GM12875 (cell line): ENCODE measurements at regions not wholly inside any gene's neighbourhood (a gene's known extent, or its start where the extent isn't known, plus 50 kb on each side); places are given as distances from the start of the nearest gene placed in this dataset.

ENCODE experiments used
- H3K4me3 ChIP-seq: one replicate; pipeline ENCODE4 v1.5.1; 2011; ENCODE audit warnings: low read depth, low read length, control low read depth
- TF ChIP-seq, protein P1 (sequence below): IDR thresholded peaks from 2 replicates; pipeline ENCODE4 v1.5.1; 2011; ENCODE audit warnings: low read depth, mild to moderate bottlenecking, control low read depth, inconsistent platforms, low read length, moderate library complexity, borderline replicate concordance; ENCODE audit not compliant: insufficient read depth

DNA sequence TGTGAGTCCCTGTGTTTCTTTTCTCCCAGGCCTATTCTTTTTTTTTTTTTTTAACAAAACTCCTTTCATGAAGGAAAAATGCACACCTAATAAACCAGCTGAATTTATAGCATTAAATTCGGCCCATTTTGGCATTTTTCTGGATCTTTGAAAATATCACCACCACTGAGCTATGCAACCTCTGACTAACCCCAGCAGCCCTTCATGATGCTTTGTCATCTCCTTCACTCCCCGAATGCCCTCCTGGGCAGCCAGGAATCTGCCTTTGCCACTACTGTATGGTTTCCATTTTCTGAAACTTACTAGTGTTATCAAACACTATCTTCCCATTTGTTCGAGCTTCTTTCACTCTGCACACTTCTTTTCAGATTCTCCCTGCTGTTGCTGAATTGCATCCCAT, 97.9 kb downstream of the ZNF280B start:
- TF ChIP-seq, protein P1, sequence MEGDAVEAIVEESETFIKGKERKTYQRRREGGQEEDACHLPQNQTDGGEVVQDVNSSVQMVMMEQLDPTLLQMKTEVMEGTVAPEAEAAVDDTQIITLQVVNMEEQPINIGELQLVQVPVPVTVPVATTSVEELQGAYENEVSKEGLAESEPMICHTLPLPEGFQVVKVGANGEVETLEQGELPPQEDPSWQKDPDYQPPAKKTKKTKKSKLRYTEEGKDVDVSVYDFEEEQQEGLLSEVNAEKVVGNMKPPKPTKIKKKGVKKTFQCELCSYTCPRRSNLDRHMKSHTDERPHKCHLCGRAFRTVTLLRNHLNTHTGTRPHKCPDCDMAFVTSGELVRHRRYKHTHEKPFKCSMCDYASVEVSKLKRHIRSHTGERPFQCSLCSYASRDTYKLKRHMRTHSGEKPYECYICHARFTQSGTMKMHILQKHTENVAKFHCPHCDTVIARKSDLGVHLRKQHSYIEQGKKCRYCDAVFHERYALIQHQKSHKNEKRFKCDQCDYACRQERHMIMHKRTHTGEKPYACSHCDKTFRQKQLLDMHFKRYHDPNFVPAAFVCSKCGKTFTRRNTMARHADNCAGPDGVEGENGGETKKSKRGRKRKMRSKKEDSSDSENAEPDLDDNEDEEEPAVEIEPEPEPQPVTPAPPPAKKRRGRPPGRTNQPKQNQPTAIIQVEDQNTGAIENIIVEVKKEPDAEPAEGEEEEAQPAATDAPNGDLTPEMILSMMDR, result no peak
- no peak overlapping the region for H3K4me3 ChIP-seq

DNA sequence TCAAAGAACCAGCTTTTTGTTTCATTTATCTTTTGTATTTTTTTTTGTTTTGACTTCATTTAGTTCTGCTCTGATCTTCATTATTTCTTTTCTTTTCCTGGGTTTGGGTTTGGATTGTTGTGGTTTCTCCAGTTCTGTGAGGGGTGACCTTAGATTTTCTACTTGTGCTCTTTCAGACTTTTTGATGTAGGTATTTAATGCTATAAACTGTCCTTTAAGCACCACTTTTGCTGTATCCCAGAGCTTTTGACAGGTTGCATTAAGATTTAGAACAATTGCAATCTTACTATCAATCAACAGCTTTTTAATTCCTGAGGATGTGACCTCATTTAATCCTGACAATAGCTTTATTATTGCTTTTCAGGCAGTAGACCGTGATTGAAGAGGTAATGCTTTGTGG, 94.3 kb downstream of the ZNF280B start:
- TF ChIP-seq, protein P1, result no peak

GRCh38 chr22:22417495-22418162, 90.9 kb downstream of the ZNF280B start:
- no peak overlapping the region for H3K4me3 ChIP-seq
- TF ChIP-seq, protein P1, result no peak

More for the DNA sequence above, 94.3 kb downstream of the ZNF280B start:
- no peak overlapping the region for H3K4me3 ChIP-seq

DNA sequence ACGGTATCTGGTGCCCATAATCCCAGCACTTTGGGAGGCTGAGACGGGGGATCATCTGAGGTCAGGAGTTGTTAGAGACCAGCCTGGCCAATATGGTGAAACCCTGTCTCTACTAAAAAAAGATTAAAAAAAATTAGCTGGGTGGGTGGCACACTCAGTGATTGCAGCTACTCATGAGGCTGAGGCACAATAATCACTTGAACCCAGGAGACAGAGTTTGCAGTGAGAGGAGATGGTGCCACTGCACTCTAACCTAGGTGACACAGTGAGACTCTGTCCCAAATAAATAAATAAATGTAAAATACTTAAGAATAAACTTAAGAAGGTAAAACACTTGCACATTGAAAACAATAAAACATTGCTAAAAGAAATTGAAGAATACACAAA, 90.4 kb downstream of the ZNF280B start:
- H3K4me3 ChIP-seq, result no peak overlapping the region
- TF ChIP-seq, protein P1, result no peak

- H3K4me3 ChIP-seq, result no peak overlapping the region
- TF ChIP-seq, protein P1, result no peak
Measured at GRCh38 chr22:22418957-22419356, 89.6 kb downstream of the ZNF280B start.

GRCh38 chr22:22420580-22420979, 88.0 kb downstream of the ZNF280B start:
- TF ChIP-seq, protein P1, result no peak
- H3K4me3 ChIP-seq, result no peak overlapping the region

GRCh38 chr22:22421392-22421791, 87.2 kb downstream of the ZNF280B start:
- TF ChIP-seq, protein P1, result no peak
- H3K4me3 ChIP-seq, result no peak overlapping the region
